GM12864 (cell line): ENCODE measurements at regions not wholly inside any gene's neighbourhood (a gene's known extent, or its start where the extent isn't known, plus 50 kb on each side); places are given as distances from the start of the nearest gene placed in this dataset.
"Not testable (repeated sequence)": the region's sequence is repeated elsewhere in the genome, so short reads cannot be mapped to it uniquely, and the experiment has no call there.

Source experiments
- DNase-seq: peaks from one replicate; pipeline ENCODE4 v3.0.0-alpha.2; 2011; ENCODE audit warnings: low read depth
- H3K4me3 ChIP-seq: 2 replicates; pipeline ENCODE4 v1.5.1; 2011; ENCODE audit warnings: mild to moderate bottlenecking, low read depth, low read length, control low read depth
- TF ChIP-seq, protein P1 (sequence below): IDR thresholded peaks from 2 replicates; pipeline ENCODE4 v1.5.1; 2011; ENCODE audit warnings: low read depth, mild to moderate bottlenecking, moderate library complexity, low read length, control low read depth, inconsistent platforms; ENCODE audit errors: missing control alignments

DNA sequence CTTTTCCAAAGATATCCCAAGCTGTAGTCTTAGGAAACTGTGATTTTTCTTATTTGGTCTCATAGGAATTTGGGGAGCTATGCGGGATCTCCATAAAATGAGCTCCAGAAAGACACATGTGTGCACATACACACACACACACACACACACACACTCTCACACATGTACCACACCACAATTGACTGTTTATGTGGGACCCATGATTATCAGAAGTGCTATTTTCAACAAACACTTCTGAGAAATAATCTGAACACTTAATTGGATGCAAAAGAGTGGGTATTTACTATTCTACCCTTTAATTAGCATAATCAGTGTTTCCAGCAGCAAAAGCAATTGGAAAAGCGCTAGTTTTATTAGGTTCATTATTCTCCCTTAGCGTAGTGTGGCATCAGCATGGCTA is 150.4 kb upstream of the ALDH3B2 start:
- DNase-seq, H3K4me3 ChIP-seq: not testable (repeated sequence)

DNA sequence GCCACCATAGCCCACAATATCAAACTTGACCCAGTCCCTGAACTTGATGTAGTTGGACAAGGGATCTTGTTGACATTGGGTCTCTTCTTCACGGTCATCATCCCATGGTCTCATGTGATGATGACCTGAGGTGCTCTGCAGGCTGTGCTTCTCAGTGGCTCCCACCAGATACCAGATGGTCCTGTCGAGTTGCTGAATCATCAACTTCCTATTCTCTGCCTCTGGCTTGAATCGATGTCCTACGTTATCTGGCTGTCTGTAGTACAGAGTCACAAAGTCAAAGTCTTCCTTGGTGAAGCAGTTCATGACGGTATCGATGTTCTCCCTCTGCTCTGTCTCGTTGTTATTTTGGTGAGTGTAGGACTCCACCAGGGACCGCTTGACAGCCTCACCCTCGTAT is 145.7 kb upstream of the ALDH3B2 start:
- TF ChIP-seq, protein P1, sequence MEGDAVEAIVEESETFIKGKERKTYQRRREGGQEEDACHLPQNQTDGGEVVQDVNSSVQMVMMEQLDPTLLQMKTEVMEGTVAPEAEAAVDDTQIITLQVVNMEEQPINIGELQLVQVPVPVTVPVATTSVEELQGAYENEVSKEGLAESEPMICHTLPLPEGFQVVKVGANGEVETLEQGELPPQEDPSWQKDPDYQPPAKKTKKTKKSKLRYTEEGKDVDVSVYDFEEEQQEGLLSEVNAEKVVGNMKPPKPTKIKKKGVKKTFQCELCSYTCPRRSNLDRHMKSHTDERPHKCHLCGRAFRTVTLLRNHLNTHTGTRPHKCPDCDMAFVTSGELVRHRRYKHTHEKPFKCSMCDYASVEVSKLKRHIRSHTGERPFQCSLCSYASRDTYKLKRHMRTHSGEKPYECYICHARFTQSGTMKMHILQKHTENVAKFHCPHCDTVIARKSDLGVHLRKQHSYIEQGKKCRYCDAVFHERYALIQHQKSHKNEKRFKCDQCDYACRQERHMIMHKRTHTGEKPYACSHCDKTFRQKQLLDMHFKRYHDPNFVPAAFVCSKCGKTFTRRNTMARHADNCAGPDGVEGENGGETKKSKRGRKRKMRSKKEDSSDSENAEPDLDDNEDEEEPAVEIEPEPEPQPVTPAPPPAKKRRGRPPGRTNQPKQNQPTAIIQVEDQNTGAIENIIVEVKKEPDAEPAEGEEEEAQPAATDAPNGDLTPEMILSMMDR: no peak
- no peak overlapping the region for H3K4me3 ChIP-seq
- no peak for DNase-seq

DNA sequence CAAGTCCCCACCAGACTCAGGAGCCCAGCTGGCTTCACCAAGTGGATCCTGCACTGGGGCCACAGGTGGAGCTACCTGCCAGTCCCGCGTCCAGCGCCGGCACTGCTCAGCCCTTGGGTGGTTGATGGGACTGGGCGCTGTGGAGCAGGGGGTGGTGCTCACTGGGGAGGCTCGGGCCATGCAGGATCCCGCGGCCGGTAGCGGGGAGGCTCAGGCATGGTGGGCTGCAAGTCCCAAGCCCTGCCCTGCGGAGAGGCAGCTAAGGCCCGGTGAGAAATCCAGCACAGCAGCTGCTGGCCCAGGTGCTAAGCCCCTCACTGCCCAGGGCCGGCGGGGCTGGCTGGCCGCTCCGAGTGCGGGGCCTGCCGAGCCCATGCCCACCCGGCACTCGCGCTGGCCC is 143.1 kb upstream of the ALDH3B2 start:
- H3K4me3 ChIP-seq, DNase-seq: not testable (repeated sequence)

DNA sequence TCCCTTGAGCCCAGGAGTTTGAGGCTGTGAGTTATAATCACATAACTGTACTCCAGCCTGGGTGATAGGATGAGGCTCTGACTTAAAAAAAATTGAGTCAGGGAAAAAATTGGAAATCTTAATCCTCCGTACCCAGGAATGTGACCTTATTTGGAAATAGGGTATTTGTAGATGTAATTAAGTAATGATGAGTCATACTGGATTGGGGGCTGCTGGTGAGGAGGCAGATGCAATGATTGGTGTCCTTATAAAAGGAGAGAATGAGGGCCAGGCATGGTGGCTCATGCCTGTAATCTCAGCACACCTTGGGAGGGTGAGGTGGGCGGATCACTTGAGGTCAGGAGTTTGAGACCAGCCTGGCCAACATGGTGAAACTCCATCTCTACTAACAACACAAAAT is 134.9 kb upstream of the ALDH3B2 start:
- H3K4me3 ChIP-seq, DNase-seq: not testable (repeated sequence)

DNA sequence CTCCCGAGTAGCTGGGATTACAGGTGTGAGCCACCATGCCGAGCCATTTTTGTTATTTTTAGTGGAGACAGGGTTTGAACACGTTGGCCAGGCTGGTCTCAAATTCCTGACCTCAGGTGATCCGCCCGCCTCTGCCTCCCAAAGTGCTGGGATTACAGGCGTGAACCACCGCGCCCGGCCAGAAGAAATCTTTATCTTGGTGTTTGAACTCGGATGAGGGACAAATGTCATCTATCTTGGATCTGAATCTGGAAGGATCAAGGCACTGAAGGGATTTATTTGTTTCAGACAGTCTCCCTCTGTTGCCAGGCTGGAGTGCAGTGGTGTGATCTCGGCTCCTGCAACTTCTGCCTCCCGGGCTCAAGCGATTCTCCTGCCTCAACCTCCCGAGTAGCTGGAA is 133.5 kb upstream of the ALDH3B2 start:
- DNase-seq, H3K4me3 ChIP-seq: not testable (repeated sequence)

DNA sequence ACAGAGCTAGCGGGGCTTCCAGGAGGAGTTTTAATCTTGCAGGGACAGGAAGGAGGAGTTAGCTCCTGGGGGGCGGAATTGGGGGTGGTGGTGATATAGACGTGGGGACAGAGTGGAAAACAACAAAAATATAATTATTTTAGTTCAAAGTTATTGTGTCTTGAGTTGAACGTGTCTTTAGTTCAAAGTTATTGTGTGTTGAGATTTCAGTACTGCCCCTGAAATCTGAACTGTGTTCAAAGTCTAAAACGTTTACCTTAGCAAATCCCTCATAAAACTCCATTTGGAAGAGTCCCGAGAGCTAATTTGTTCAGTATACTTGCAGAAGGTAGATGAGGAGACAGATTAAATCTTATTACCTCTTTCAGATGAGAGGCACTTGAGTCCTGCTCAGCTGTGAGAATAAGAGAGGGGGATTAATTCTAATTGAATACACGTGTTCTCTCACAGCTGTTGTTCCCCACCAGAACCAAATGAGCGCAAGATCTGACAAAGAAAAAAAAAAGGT is 132.4 kb upstream of the ALDH3B2 start:
- DNase-seq, H3K4me3 ChIP-seq: not testable (repeated sequence)

DNA sequence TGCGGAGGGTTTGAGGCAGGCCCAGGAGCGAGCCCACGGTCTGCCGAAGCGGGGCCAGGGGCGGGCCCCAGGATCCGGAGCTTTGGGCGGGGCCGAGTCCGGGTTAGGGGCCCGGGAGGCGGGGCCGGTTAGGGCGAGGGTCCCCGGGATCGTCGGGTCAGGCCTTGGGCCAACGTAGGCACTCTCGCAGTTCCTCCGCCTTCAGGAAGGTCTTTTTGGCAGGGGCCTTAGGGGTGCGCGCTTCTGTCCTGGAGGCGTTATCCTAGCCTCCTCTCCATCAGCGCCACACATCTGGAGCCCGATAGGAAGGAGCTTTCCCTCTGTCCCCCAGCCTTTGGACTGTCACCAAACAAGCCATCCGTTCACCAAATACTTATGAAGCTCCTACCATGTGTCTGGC is 131.8 kb upstream of the ALDH3B2 start:
- H3K4me3 ChIP-seq: peak overlapping the region; percentile 57
- not testable (repeated sequence) for DNase-seq

DNA sequence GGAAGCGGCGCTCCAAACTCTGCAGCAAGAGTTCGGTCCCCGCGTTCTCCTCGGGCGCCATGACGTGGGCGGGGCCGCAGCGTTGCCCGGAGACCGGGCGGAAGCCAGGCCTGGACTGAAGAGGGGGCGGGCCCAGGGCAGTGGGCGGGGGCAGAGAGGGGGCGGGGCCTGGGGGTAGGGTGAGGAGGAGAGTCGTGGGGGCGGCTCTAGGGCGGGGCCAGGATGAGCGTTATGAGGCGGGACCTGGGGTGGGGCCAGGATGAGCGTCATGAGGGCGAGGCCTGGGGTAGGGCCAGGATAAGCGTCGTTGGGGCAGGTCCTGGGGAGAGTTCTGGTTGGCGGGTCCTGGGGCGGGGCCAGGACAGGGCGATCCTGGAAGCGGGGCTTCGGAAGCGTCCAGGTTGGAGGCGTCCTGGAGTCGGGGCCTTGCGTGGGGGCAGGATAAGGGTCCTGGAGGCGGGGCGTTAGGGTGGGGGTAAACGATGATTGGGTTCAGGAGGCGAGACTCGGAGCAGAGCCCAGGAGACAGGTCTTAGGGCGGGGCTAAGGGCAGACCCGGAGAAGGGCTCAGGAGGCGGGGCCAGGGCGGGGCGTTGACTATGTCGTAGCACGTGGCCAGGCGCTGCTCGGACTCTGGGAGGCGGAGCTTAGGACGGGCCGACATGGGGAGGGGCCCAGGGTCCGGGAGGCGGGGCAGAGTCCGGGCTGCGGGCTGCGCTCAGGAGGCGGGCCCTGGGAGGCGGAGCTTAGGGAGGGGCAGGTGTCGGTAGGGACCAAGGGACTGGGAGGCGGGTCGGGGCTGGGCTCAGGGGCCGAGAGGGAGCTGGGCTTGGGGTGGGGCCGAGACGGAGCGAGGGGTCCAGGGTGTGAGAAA is 131.1 kb upstream of the ALDH3B2 start:
- peak overlapping the region; percentile 72 for H3K4me3 ChIP-seq
- DNase-seq: peak; percentile 68

DNA sequence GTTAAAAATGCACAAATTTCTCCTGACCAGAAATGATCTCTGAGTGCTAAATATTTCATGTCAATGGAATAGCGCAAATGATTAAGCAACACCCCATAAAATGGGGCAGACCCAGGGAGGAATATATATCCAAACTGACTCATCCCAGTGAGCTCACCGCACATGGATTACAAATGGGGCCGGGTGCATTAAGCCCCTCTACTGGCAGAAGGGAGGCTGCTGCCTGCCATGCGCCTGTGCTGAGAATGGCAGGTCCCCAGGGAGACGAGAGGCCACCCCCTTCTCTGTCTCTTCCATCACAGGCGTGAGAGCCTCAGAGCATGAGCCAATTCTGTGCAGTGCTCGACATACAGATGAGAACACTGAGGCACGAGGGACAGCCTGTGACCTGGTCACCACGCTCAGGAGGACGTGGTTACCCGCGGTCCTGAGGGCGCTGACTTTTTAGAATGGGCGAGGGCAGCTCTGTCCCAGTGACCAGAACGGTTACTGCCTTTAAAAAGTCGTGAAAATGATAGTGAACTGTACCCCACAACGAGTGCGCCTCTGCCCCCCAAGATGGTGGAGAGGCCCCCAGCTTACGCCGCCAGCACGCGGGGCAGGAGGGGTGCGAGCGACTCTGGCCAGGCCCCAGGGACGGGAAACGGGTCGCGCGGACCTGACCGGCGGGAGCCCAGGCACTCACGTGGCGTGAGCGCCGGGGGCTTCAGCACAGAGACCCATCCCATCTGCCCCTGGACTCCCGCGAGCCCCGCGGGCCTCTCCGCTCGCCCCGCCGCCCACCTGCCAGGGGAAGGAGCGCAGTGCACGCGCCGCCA is 130.2 kb upstream of the ALDH3B2 start:
- DNase-seq: not testable (repeated sequence)
- peak overlapping the region; percentile 72 for H3K4me3 ChIP-seq

DNA sequence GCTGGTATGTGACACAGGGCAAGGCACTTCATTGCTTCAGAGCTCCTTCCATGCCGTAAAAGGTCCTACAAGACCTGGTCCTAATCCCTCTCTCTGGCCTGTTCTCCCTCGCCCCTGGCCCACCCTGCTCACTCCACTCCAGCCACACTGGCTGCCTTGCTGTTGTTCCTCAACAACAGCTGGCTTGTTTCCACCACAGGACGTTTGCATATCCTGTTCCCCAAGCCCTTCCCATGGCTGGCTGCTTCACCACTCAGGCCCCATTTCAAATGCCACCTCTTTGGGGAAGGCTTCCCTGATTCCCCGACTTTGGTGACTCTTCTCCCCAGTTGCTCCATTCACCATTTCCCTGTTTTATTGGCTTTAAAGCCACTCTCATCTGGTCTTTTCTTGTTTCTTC is 129.1 kb upstream of the ALDH3B2 start:
- not testable (repeated sequence) for H3K4me3 ChIP-seq, DNase-seq

DNA sequence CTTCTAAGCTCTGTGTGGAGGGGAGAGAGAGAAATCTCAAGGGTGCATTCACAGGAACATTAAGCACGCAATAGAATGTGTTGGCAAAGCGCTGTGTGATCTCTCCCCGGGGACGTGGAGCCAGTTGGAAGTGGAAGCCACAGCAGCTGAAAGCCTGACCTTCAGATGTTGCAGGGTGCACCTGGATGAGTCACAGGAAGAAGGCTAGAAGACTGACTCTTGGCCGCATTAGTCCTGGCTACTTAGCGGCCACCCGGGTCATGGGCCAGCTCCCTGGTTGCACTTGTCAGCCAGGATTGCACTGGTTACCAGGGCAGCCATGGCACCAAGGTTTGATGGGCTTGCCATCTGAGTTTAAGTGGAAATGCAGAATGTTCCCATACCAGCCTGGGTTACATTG is 128.6 kb upstream of the ALDH3B2 start:
- DNase-seq, H3K4me3 ChIP-seq: not testable (repeated sequence)

DNA sequence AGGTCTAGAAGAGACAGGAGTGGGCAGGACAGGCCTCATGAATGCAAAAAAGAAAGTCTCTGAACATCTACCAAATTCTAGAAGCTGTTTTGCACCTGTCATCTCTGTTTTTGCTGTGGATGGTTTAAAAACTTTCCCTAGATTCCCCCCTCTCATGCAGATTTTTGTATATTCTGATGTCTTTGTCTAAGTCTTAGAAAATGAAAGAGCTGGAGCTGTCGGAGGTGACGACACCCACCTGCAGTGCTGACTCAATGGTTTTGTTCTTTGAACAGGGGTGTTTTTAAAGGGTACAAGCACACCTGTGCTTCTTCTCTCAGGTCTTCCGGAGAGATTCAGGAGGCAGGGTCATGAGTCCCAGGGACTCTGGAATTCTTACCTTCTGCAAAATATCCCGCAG is 128.2 kb upstream of the ALDH3B2 start:
- DNase-seq, H3K4me3 ChIP-seq: not testable (repeated sequence)

DNA sequence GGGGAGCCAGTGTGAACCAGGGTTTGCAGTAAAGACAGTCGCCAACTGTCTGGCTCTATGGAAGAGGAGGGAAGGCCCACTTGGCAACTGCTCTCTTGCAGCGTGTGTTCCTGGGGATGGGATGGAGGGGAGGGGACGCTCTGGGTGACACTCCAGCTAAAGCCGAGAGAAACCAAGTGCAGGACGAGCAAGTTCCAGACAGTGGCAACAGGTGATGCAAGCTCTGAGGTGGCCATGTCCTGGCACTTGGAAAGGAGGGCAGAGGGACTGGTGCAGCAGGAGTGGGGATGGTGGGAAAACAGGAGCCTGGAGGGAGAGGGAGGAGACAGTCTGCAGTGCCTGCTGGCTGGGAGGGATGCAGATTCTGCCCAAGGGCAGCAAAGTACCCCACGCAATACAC is 127.0 kb upstream of the ALDH3B2 start:
- H3K4me3 ChIP-seq, DNase-seq: not testable (repeated sequence)

DNA sequence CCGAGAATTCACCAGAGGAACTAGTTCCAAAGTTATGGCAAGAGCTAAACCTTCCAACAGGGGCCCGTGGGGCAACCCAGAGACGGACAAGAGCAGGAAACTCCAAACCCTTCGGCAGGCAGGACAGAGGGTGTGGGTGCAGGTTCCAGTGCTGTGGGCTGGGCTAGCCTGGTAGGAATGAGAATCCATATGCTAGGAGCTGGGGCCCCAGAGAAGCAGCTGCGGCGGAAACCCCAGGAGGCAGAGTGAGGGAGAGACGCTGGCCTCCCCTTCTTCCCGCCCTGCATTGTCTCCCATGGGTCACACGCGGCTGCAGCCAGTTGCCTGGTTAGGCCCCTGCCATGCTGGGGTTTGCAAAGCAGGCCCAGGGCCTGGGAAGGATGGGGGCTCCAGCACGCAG is 126.2 kb upstream of the ALDH3B2 start:
- H3K4me3 ChIP-seq, DNase-seq: not testable (repeated sequence)
